ENCODE measurements at regions not wholly inside any gene's neighbourhood (a gene's known extent, or its start where the extent isn't known, plus 50 kb on each side); places are given as distances from the start of the nearest gene placed in this dataset.
A peak's percentile ranks its signal among the peaks of the same experiment; 100 is the strongest.
"Not testable (repeated sequence)": the region's sequence is repeated elsewhere in the genome, so short reads cannot be mapped to it uniquely, and the experiment has no call there.

GRCh38 chr9:7338586-7339281 is 460.8 kb downstream of the DMAC1 start:
- DNase-seq: no peak

GRCh38 chr9:7336356-7337065 is 463.1 kb downstream of the DMAC1 start:
- no peak for DNase-seq

- DNase-seq: no peak
Measured at GRCh38 chr9:7333719-7334118, 465.9 kb downstream of the DMAC1 start.

GRCh38 chr9:7332780-7333179 is 466.8 kb downstream of the DMAC1 start:
- DNase-seq: no peak

- peak; percentile 33 for DNase-seq
Measured at GRCh38 chr9:7328453-7328852, 471.1 kb downstream of the DMAC1 start.

- DNase-seq: no peak
Measured at GRCh38 chr9:7325995-7326394, 473.6 kb downstream of the DMAC1 start.

- DNase-seq: no peak
Measured at GRCh38 chr9:7324152-7324598, 475.4 kb downstream of the DMAC1 start.

GRCh38 chr9:7320841-7321240 is 478.7 kb downstream of the DMAC1 start:
- no peak for DNase-seq

GRCh38 chr9:7320139-7320538 is 479.4 kb downstream of the DMAC1 start:
- DNase-seq: no peak

GRCh38 chr9:7318920-7319319 is 480.7 kb downstream of the DMAC1 start:
- DNase-seq: no peak

GRCh38 chr9:7316967-7317366 is 482.6 kb downstream of the DMAC1 start:
- DNase-seq: no peak

- DNase-seq: no peak
Measured at GRCh38 chr9:7316166-7316795, 483.3 kb downstream of the DMAC1 start.

- no peak for DNase-seq
Measured at GRCh38 chr9:7315746-7316145, 483.8 kb downstream of the DMAC1 start.

- no peak for DNase-seq
Measured at GRCh38 chr9:7315116-7315515, 484.5 kb downstream of the DMAC1 start.

GRCh38 chr9:7313389-7313788 is 486.2 kb downstream of the DMAC1 start:
- no peak for DNase-seq

GRCh38 chr9:7309051-7309450 is 490.5 kb downstream of the DMAC1 start:
- DNase-seq: not testable (repeated sequence)

- no peak for DNase-seq
Measured at GRCh38 chr9:7305677-7306076, 493.9 kb downstream of the DMAC1 start.

- DNase-seq: no peak
Measured at GRCh38 chr9:7304627-7304995, 495.0 kb downstream of the DMAC1 start.

- DNase-seq: no peak
Measured at GRCh38 chr9:7303907-7304626, 495.5 kb downstream of the DMAC1 start.

GRCh38 chr9:7300484-7300883 is 499.1 kb downstream of the DMAC1 start:
- no peak for DNase-seq

- no peak for DNase-seq
Measured at GRCh38 chr9:7298123-7298522, 501.5 kb downstream of the DMAC1 start.

- no peak for DNase-seq
Measured at GRCh38 chr9:7297521-7297920, 502.1 kb downstream of the DMAC1 start.

- DNase-seq: no peak
Measured at GRCh38 chr9:7293091-7293490, 506.5 kb downstream of the DMAC1 start.

GRCh38 chr9:7289773-7290172 is 509.8 kb downstream of the DMAC1 start:
- no peak for DNase-seq

Data from NCI-H2029 treated with DMSO at 0.1 percent for 48 hours (cell line).